Astrocyte of the cerebellum (primary cell): ENCODE measurements at regions not wholly inside any gene's neighbourhood (a gene's known extent, or its start where the extent isn't known, plus 50 kb on each side); places are given as distances from the start of the nearest gene placed in this dataset.

Source experiments
- DNase-seq: peaks from one replicate; pipeline ENCODE4 v3.0.0-alpha.2; 2011; ENCODE audit warnings: low read depth
- H3K4me3 ChIP-seq: 2 replicates; pipeline ENCODE4 v1.5.1; 2011; ENCODE audit warnings: mild to moderate bottlenecking, low read depth, low read length, moderate library complexity
- in situ Hi-C: cut with HindIII; loops from 2 replicates; pipeline ENCODE4 v1.10.0; 2017; ENCODE audit warnings: low sequenced_read_pairs
- TF ChIP-seq, protein P1 (sequence below): IDR thresholded peaks from 2 replicates; pipeline ENCODE4 v1.5.1; 2012; ENCODE audit warnings: low read length, low read depth, moderate library complexity, mild to moderate bottlenecking; ENCODE audit errors: missing control alignments

DNA sequence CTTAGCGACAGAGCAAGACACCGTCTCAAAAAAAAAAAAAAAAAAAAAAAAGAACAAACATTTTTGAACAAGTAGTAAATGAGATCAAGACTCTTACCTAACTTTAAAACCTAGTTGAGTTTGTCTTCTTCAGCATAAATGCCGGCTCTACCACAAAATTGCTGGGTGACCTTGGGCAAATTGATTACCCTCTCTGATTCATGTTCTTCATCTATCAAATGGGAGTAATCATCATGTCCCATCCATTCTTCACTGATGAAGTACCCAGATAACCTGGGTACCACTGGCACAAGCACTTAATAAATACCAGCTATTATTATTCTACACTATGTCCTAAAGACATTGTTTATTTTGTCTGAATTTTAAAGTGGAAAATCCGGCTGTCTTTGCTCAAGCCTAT lies 96.3 kb downstream of the ATPSCKMT start:
- TF ChIP-seq, protein P1, sequence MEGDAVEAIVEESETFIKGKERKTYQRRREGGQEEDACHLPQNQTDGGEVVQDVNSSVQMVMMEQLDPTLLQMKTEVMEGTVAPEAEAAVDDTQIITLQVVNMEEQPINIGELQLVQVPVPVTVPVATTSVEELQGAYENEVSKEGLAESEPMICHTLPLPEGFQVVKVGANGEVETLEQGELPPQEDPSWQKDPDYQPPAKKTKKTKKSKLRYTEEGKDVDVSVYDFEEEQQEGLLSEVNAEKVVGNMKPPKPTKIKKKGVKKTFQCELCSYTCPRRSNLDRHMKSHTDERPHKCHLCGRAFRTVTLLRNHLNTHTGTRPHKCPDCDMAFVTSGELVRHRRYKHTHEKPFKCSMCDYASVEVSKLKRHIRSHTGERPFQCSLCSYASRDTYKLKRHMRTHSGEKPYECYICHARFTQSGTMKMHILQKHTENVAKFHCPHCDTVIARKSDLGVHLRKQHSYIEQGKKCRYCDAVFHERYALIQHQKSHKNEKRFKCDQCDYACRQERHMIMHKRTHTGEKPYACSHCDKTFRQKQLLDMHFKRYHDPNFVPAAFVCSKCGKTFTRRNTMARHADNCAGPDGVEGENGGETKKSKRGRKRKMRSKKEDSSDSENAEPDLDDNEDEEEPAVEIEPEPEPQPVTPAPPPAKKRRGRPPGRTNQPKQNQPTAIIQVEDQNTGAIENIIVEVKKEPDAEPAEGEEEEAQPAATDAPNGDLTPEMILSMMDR: no peak
- in situ Hi-C loops: no loop called here
- no peak for DNase-seq
- H3K4me3 ChIP-seq: no peak overlapping the region

DNA sequence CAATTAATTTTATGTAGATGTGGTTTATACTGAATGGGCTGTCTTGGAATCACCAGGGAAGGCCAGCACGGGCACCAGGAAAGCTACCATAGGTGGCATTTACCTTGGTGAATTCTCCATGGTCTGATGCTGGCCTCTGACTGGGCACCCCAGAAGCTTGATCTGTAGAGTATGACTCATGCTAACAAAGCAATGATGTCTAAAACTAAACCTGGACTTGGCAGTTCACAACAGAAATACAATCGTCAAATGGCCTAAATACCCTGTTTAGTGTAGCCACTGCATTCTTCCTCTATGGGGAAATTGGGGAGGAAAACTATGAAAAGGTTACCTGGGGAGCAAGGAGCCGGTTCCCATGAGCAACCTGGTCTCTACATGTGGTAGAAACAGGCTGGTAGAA lies 98.0 kb downstream of the ATPSCKMT start:
- TF ChIP-seq, protein P1: no peak
- in situ Hi-C loops: no loop called here
- no peak overlapping the region for H3K4me3 ChIP-seq
- no peak for DNase-seq

DNA sequence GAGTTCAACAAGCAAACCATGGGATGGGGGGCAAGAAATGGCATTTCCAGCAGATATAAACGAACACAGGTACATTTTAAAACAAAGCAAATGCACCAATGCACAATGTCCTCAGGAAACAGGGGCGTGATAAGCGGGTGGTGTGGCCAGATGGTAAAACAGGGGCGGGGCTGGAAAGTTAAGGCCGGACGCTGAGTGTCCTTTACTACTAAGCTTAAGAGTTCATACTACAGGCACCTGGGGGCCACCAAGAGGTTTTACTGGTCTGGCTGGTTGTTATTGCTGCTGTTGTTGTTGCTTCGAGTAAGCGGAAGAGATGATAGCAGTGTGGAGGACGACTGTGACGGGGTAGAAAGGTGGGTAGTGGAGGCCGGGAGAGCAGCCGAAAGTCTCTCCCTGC lies 99.8 kb downstream of the ATPSCKMT start:
- no peak overlapping the region for H3K4me3 ChIP-seq
- TF ChIP-seq, protein P1: no peak
- in situ Hi-C loops: no loop called here
- no peak for DNase-seq

DNA sequence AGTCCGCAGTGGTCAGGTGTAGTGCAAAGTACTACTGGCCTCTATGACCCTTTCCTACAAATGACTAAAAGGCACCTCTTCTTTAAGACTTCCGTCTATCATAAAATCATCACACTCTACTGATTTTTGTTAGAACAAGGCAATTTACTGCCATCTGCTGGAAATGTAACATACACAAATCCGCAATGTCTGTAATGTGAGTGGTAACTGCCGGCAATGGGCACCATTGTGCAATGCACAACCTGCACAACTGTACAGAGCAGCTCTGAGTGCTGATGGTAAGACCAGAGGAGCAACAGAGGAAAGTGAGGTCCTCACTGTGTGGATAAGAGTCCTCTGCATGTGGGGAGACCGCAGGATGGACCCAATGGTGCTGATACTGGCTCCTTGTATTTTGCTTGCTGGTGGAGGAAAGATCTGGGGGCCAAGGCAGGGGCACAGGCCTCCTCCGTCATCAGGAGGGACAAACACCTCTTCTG lies 103.7 kb downstream of the ATPSCKMT start:
- no peak for DNase-seq
- H3K4me3 ChIP-seq: no peak overlapping the region
- in situ Hi-C loops: no loop called here
- TF ChIP-seq, protein P1: peak; percentile 30

DNA sequence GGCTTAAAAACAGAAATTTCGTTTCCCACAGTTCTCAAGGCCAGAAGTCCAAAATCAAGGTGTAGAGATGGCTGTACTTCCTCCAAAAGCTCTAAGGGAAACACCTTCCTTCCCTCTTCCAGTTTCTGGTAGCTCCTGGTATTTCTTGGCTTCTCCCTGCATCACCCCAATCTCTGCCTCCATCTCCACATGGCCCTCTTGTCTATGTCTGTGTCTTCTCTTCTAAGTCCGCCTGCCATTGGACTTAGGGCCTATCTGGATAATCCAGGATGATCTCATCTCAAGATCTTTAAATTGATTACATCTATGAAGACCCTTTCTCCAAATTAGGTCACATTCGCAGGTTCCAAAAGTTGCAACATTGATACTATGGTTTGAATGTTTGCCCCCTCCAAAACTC lies 105.6 kb downstream of the ATPSCKMT start:
- no peak overlapping the region for H3K4me3 ChIP-seq
- TF ChIP-seq, protein P1: no peak
- no peak for DNase-seq
- in situ Hi-C loops: no loop called here

DNA sequence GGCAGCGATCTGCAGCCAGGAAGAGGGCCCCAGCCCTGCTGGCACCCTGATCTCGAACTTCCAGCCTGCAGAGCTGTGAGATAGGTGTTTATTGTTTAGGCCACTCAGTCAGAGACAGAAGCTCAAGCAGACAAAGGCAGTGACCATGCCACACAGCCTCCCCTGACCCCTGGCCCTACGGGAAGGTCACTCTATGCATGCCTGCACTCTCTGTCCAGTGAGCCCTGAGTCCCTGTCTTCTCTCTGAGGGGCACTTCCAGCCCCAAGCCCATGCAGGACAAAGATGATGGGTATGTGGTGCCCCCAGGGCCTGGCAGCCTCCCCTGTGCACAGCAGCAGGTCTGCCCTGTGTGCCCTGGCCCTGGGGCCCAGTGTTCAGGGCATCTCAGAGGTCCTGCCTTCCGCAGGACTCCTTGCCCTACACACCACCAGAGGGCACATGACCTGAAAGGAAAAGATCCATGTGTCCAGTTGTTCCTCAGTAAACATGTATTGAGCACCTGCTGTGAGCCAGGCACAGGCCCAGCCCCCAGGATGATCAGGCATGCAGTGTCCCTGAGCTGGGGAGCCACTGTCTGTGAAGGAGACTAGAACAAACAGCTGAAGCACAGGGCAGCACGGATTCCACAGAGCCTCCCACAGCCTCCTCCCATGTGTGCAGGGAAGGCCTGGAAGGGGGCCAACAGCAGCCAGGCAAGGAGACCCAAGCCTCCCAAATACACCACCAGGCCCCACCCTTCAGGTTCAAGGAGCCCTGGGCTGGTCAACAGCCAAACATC lies 109.3 kb downstream of the ATPSCKMT start:
- in situ Hi-C loops: no loop called here
- DNase-seq: no peak

More for the DNA sequence above, 109.3 kb downstream of the ATPSCKMT start:
- TF ChIP-seq, protein P1: peak; percentile 22
- H3K4me3 ChIP-seq: no peak overlapping the region
